ENCODE measurements at regions not wholly inside any gene's neighbourhood (a gene's known extent, or its start where the extent isn't known, plus 50 kb on each side); places are given as distances from the start of the nearest gene placed in this dataset.
"Not testable (repeated sequence)": the region's sequence is repeated elsewhere in the genome, so short reads cannot be mapped to it uniquely, and the experiment has no call there.

- TF ChIP-seq POLR2A, CTCF, EP300, POLR2AphosphoS5 (IDR thresholded peaks at IDR 0.05): not testable (repeated sequence)
Observed at GRCh38 chr16:29222615-29223014, 183.9 kb downstream of the NPIPB11 start.

All from suprapubic skin (tissue), 4 donors.